ENCODE measurements at regions not wholly inside any gene's neighbourhood (a gene's known extent, or its start where the extent isn't known, plus 50 kb on each side); places are given as distances from the start of the nearest gene placed in this dataset.
"Not testable (repeated sequence)": the region's sequence is repeated elsewhere in the genome, so short reads cannot be mapped to it uniquely, and the experiment has no call there.

DNA sequence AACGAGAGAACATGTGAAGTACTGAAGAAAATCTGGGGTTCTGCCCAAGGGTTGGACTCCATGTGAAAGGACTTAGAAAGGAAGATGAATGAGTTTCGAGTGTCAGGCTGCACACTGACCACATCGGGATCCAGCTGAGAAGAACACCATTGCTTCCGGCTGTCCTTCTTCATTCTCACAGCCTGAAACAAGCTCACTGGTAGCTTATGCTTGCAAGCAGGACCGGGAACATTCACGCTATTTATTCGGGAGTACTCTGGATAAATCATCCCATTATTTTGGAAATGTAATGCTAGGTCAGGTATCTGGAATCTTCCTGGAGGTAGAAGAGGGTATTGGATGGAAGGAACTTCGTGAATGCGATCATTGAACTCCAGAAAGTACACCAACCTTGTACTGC is 59.2 kb upstream of the TBL1X start:
- CTCF ChIA-PET, POLR2A ChIA-PET: not testable (repeated sequence)

DNA sequence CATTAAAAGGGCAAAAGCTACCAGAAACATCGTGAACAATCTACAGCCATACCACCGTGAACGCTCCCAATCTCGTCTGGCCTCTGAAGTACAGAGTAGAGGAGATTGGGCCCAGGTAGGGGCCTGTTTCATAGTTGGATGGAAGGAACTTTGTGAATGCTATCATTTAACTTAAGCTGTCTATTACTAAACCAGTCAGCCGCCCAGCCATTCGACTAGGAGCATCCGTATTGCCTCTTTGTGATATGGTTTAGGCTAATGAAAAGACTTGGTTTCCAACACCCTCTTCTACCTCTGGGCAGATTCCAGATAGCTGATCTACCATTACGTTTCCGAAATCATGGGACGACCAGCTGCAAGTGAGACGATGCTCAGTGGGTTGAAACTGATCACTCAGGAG is 54.0 kb upstream of the TBL1X start:
- CTCF ChIA-PET, POLR2A ChIA-PET: not testable (repeated sequence)

DNA sequence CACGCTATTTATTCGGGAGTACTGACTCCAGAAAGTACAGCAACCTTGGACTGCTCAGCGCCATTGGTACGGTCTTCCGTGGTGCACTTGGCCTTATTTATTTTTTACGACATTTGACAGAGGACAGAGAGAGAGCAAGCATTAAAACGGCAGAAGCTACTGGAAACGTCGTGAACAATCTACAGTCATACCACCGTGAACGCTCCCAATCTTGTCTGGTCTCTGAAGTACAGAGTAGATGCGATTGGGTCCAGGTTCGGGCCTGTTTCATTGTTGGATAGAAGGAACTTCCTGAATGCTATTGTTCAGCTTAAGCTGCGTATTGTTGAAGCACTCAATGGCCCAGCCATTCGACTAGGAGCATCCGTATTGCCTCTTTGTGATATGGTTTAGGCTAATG is 53.2 kb upstream of the TBL1X start:
- POLR2A ChIA-PET, CTCF ChIA-PET: not testable (repeated sequence)

DNA sequence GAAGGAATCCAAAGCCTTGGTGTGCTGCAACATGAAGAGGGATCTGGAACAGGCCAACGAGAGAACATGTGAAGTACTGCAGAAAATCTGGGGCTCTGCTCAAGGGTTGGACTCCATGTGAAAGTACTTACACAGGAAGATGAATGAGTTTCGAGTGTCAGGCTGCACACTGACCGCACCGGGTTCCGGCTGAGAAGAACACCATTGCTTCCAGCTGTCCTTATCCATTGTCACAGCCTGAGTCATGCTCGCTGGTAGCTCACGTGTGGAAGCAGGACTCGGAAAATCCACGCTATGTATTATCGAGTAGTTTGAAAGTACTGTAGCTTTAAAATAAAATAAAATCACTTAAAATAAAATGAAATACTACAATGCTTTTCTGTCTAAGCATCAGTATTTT is 50.4 kb upstream of the TBL1X start:
- ChIA-PET POLR2A (no interaction called here), CTCF (no interaction called here)

Data from activated CD8-positive, alpha-beta memory T cell treated with anti-CD3 and anti-CD28 coated beads for 36 hours (primary cell).